ENCODE measurements at regions not wholly inside any gene's neighbourhood (a gene's known extent, or its start where the extent isn't known, plus 50 kb on each side); places are given as distances from the start of the nearest gene placed in this dataset.

DNA sequence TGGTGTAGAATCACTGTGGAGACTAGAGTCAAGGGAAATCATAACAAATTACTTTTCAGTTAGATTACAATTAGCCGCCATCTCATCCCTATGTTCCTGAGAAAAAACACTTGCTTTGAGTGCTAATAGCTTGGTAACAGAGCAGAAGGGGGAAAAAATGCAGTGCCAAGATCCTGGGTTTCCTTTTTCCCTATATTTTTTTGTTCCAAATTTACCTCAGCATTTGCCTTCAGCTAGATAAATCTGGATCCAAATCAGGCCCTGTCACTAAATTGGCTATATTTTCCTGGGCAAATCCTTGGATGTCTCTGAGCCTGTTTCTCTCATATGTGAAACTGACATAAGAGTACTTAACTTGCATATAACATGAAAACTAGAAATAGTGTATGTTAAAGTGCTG, 86.0 kb downstream of the TENT5A start (continued):
- TF ChIP-seq TEAD4 (IDR thresholded peaks at IDR 0.05; ENCODE audit: borderline replicate concordance, insufficient read depth), result no peak
- TF ChIP-seq, protein P1, sequence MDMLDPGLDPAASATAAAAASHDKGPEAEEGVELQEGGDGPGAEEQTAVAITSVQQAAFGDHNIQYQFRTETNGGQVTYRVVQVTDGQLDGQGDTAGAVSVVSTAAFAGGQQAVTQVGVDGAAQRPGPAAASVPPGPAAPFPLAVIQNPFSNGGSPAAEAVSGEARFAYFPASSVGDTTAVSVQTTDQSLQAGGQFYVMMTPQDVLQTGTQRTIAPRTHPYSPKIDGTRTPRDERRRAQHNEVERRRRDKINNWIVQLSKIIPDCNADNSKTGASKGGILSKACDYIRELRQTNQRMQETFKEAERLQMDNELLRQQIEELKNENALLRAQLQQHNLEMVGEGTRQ (IDR thresholded peaks at IDR 0.05; ENCODE audit: borderline replicate concordance, low read depth, low read length), result no peak

DNA sequence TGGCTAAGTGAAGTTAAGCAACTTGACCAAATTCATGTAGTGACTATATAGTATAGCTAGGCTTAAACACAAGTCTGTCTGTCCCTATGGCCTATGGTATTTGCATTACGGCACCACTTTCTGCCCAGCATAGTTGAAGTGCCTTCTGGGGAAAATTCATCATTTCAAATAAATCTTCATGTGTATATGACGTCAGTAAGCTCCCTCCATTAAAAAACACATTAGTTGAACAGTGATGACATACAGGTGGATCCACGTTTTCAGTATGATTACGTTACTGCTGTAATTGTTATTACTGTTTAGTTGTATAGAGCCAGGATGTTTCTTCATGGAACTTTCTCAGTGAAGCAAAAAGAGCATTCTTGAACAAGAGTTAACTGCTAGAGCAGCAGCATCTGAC, 96.2 kb downstream of the TENT5A start:
- H3K79me2 ChIP-seq (ENCODE audit: insufficient read depth), result no peaks in the 10 kb centered on the region
- peaks cover 9% of the 10 kb centered on the region for H3F3A ChIP-seq (replicated peaks; ENCODE audit: insufficient read depth)
- no peaks in the 10 kb centered on the region for H3K9me3 ChIP-seq
- H2AFZ ChIP-seq (ENCODE audit: low read depth), result no peak overlapping the region
- H3K9me2 ChIP-seq, result no peaks in the 10 kb centered on the region
- H3K9ac ChIP-seq, result no peak overlapping the region
- no peaks in the 10 kb centered on the region for H4K20me1 ChIP-seq (ENCODE audit: insufficient read depth)
- H3K4me3 ChIP-seq (ENCODE audit: low read depth in 2 of 2, low read length in 1 of 2), result no peak overlapping the region
- no peak for DNase-seq
- H3K4me2 ChIP-seq, result no peak overlapping the region
- ChIA-PET CTCF (no interaction called here), POLR2A (no interaction called here)
- H3K27me3 ChIP-seq (ENCODE audit: insufficient read depth), result no peaks in the 10 kb centered on the region
- H3K27ac ChIP-seq (ENCODE audit: low read depth in 2 of 2, low read length in 1 of 2), result no peak overlapping the region; a peak in 1 of 4 replicates
- 89% methylated on average over 4 of the region's 4 CpGs for WGBS (ENCODE audit: low lambda C conversion rate)
- H3K36me3 ChIP-seq (replicated peaks in 1 of 2; ENCODE audit: control insufficient read depth in 1 of 2, insufficient read depth in 2 of 2, low read length in 1 of 2), result no peaks in the 10 kb centered on the region
- TF ChIP-seq FOXJ3 (CRISPR knock-in tag; IDR thresholded peaks at IDR 0.05) (no peak), RFX5 (IDR thresholded peaks at IDR 0.05; ENCODE audit: low read length) (no peak), GABPA (IDR thresholded peaks at IDR 0.05; ENCODE audit: low read depth) (no peak), SMC3 (IDR thresholded peaks at IDR 0.05; ENCODE audit: low read depth, low read length) (no peak), FOSL2 (IDR thresholded peaks at IDR 0.05; ENCODE audit: borderline replicate concordance, low read depth) (no peak), TEAD4 (IDR thresholded peaks at IDR 0.05; ENCODE audit: borderline replicate concordance, insufficient read depth) (no peak), POLR2AphosphoS5 (IDR thresholded peaks at IDR 0.05; ENCODE audit: low read depth, low read length) (no peak), EP300 (IDR thresholded peaks at IDR 0.05; ENCODE audit: borderline replicate concordance in 1 of 2, low read depth in 1 of 2, low read length in 1 of 2) (no peak)
- TF ChIP-seq, protein P1 (IDR thresholded peaks at IDR 0.05; ENCODE audit: borderline replicate concordance, low read depth, low read length), result no peak
- TF ChIP-seq, protein P2, sequence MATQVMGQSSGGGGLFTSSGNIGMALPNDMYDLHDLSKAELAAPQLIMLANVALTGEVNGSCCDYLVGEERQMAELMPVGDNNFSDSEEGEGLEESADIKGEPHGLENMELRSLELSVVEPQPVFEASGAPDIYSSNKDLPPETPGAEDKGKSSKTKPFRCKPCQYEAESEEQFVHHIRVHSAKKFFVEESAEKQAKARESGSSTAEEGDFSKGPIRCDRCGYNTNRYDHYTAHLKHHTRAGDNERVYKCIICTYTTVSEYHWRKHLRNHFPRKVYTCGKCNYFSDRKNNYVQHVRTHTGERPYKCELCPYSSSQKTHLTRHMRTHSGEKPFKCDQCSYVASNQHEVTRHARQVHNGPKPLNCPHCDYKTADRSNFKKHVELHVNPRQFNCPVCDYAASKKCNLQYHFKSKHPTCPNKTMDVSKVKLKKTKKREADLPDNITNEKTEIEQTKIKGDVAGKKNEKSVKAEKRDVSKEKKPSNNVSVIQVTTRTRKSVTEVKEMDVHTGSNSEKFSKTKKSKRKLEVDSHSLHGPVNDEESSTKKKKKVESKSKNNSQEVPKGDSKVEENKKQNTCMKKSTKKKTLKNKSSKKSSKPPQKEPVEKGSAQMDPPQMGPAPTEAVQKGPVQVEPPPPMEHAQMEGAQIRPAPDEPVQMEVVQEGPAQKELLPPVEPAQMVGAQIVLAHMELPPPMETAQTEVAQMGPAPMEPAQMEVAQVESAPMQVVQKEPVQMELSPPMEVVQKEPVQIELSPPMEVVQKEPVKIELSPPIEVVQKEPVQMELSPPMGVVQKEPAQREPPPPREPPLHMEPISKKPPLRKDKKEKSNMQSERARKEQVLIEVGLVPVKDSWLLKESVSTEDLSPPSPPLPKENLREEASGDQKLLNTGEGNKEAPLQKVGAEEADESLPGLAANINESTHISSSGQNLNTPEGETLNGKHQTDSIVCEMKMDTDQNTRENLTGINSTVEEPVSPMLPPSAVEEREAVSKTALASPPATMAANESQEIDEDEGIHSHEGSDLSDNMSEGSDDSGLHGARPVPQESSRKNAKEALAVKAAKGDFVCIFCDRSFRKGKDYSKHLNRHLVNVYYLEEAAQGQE (IDR thresholded peaks at IDR 0.05; ENCODE audit: low read depth, low read length), result no peak
- TF ChIP-seq, protein P3, sequence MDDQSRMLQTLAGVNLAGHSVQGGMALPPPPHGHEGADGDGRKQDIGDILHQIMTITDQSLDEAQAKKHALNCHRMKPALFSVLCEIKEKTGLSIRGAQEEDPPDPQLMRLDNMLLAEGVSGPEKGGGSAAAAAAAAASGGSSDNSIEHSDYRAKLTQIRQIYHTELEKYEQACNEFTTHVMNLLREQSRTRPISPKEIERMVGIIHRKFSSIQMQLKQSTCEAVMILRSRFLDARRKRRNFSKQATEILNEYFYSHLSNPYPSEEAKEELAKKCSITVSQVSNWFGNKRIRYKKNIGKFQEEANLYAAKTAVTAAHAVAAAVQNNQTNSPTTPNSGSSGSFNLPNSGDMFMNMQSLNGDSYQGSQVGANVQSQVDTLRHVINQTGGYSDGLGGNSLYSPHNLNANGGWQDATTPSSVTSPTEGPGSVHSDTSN (IDR thresholded peaks at IDR 0.05), result no peak
- H3K4me1 ChIP-seq (ENCODE audit: control insufficient read depth in 1 of 2, insufficient read depth in 2 of 2, low read depth in 1 of 2, low read length in 1 of 2), result no peaks in the 10 kb centered on the region
